ENCODE measurements at regions not wholly inside any gene's neighbourhood (a gene's known extent, or its start where the extent isn't known, plus 50 kb on each side); places are given as distances from the start of the nearest gene placed in this dataset.

- TF ChIP-seq CHD4 (IDR thresholded peaks at IDR 0.05; ENCODE audit: borderline replicate concordance) (no peak), CEBPB (IDR thresholded peaks at IDR 0.05) (no peak), CTCF (IDR thresholded peaks at IDR 0.05) (no peak), FOSB (CRISPR knock-in tag; IDR thresholded peaks at IDR 0.05) (no peak), MAX (IDR thresholded peaks at IDR 0.05) (no peak), ATOH8 (CRISPR knock-in tag; IDR thresholded peaks at IDR 0.05; ENCODE audit: low read depth) (no peak), JUNB (IDR thresholded peaks at IDR 0.05) (no peak), POLR2A (IDR thresholded peaks at IDR 0.05; ENCODE audit: low read length) (no peak)
Measured at GRCh38 chrX:40964633-40965586, 120.3 kb upstream of the USP9X start.

Data from A549 (cell line).